WERI-Rb-1 (cell line): ENCODE measurements at regions not wholly inside any gene's neighbourhood (a gene's known extent, or its start where the extent isn't known, plus 50 kb on each side); places are given as distances from the start of the nearest gene placed in this dataset.
"Not testable (repeated sequence)": the region's sequence is repeated elsewhere in the genome, so short reads cannot be mapped to it uniquely, and the experiment has no call there.

ENCODE experiments used
- DNase-seq: peaks from one replicate; pipeline ENCODE4 v3.0.0-alpha.2; 2020
- H3K27ac ChIP-seq: fragments of 250-450 bp; sonication (Bioruptor Pico); 2 replicates; pipeline ENCODE4 v1.5.1; 2020; ENCODE audit warnings: mild to moderate bottlenecking, moderate library complexity
- H3K27me3 ChIP-seq: fragments of 250-450 bp; sonication (Bioruptor Pico); 2 replicates; pipeline ENCODE4 v1.5.1; 2021; ENCODE audit warnings: mild to moderate bottlenecking, low read depth, moderate library complexity; ENCODE audit not compliant: insufficient read depth, severe bottlenecking
- H3K36me3 ChIP-seq: fragments of 250-450 bp; sonication (Bioruptor Pico); 2 replicates; pipeline ENCODE4 v1.5.1; 2020; ENCODE audit warnings: mild to moderate bottlenecking, moderate library complexity
- H3K4me3 ChIP-seq: 2 replicates; pipeline ENCODE4 v1.5.1; 2011; ENCODE audit warnings: low read depth, mild to moderate bottlenecking, control low read depth, low read length
- H3K9me3 ChIP-seq: fragments of 250-450 bp; sonication (Bioruptor Pico); 2 replicates; pipeline ENCODE4 v1.5.1; 2021; ENCODE audit warnings: mild to moderate bottlenecking, moderate library complexity; ENCODE audit not compliant: severe bottlenecking

GRCh38 chr9:67708109-67708508, 150.6 kb upstream of the ANKRD20A1 start:
- H3K4me3 ChIP-seq, DNase-seq: not testable (repeated sequence)

GRCh38 chr9:67711429-67711828, 147.3 kb upstream of the ANKRD20A1 start:
- H3K9me3 ChIP-seq, H3K27ac ChIP-seq, H3K4me3 ChIP-seq, H3K36me3 ChIP-seq, H3K27me3 ChIP-seq: not testable (repeated sequence)
- DNase-seq: peak; percentile 16

More at GRCh38 chr9:67708109-67708508, 150.6 kb upstream of the ANKRD20A1 start:
- not testable (repeated sequence) for H3K9me3 ChIP-seq, H3K27me3 ChIP-seq, H3K27ac ChIP-seq, H3K36me3 ChIP-seq

DNA sequence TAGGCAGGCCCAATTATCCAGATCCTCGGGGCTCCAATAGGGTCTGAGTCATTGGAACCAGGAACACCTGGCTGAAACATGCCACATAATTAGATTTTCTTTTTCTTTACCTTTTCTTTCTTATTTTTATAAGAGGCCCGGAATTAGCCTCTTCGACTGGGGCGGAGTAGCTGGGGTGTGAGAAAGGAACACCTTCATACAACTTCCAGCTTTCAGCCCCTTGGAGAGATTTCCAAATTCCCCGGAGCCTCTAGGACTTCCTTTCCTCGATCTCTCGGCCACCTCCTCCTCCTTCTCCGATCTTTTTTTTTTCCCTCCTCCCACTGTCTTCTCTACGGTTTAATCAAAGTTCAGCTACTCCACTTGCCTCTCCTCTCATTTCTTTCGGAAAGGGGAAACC, 146.8 kb upstream of the ANKRD20A1 start:
- not testable (repeated sequence) for DNase-seq

DNA sequence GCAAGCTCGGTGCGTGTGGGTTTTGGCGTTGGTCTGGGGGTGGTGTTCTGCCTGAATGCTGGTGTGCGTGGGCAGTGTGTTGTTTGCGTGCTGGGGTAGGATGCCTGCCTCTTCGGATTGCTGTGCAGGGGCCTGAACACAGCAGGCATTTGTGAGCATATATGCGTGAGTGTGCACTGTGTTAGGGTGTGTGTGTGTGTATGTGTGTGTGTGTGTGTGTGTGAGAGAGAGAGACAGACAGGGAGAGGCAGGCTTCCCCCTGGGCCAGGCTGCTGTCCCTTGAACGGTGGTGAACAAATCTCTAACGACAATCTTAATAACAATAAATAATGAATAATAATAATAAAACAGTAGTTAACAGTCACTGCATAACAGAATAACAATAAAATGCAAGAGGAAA, 145.8 kb upstream of the ANKRD20A1 start:
- peak; percentile 7 for DNase-seq
- H3K4me3 ChIP-seq, H3K36me3 ChIP-seq, H3K9me3 ChIP-seq, H3K27ac ChIP-seq, H3K27me3 ChIP-seq: not testable (repeated sequence)

More for the DNA sequence above, 146.8 kb upstream of the ANKRD20A1 start:
- not testable (repeated sequence) for H3K27me3 ChIP-seq, H3K27ac ChIP-seq, H3K9me3 ChIP-seq, H3K36me3 ChIP-seq, H3K4me3 ChIP-seq

DNA sequence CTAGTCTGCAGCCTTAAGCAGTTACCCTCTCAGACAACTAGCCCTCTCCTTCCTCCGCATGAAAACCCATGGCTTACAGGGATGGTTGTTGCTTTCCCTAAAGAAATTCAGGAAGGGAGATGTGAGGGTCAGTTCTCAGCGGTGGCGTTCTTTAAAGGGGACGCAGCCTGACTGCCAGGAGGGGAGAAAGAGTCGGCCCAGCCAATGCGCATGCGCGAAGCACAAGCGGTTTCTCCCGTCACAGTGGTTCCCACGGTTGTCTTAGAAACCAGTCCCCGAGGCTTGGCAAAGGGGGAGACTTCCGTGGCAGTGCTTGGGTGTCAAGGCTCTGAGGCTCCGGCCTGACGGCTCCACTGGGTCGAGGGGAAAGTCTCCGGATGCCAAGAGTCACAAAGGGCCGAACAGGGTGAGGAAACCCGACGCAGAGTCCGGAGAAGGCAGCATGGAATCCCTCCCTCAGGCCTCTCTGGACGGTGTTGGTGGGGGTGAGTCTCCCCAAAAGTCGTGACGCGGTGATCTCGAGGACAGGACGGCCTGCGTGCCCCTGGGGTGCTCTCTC, 140.8 kb upstream of the ANKRD20A1 start:
- not testable (repeated sequence) for H3K4me3 ChIP-seq, H3K27ac ChIP-seq, H3K36me3 ChIP-seq, H3K27me3 ChIP-seq, H3K9me3 ChIP-seq, DNase-seq

- not testable (repeated sequence) for DNase-seq
Observed at GRCh38 chr9:67720491-67720890, 138.2 kb upstream of the ANKRD20A1 start.

GRCh38 chr9:67722460-67723090, 136.2 kb upstream of the ANKRD20A1 start:
- not testable (repeated sequence) for H3K27ac ChIP-seq, H3K36me3 ChIP-seq, DNase-seq, H3K9me3 ChIP-seq, H3K27me3 ChIP-seq, H3K4me3 ChIP-seq

More at GRCh38 chr9:67720491-67720890, 138.2 kb upstream of the ANKRD20A1 start:
- not testable (repeated sequence) for H3K9me3 ChIP-seq, H3K27ac ChIP-seq, H3K4me3 ChIP-seq, H3K36me3 ChIP-seq, H3K27me3 ChIP-seq

GRCh38 chr9:67723185-67723584, 135.5 kb upstream of the ANKRD20A1 start:
- not testable (repeated sequence) for H3K36me3 ChIP-seq, H3K9me3 ChIP-seq, H3K27ac ChIP-seq, H3K27me3 ChIP-seq
- H3K4me3 ChIP-seq: peak overlapping the region; percentile 37
- DNase-seq: peak; percentile 32

- not testable (repeated sequence) for H3K36me3 ChIP-seq, H3K27me3 ChIP-seq, H3K4me3 ChIP-seq, H3K27ac ChIP-seq, H3K9me3 ChIP-seq
- peak; percentile 4 for DNase-seq
Observed at GRCh38 chr9:67724885-67725284, 133.8 kb upstream of the ANKRD20A1 start.

GRCh38 chr9:67726213-67726988, 132.3 kb upstream of the ANKRD20A1 start:
- H3K27me3 ChIP-seq, H3K36me3 ChIP-seq, H3K27ac ChIP-seq, H3K9me3 ChIP-seq, H3K4me3 ChIP-seq: not testable (repeated sequence)
- peak; percentile 2 for DNase-seq

GRCh38 chr9:67763133-67763532, 95.6 kb upstream of the ANKRD20A1 start:
- H3K27me3 ChIP-seq, H3K27ac ChIP-seq, DNase-seq, H3K4me3 ChIP-seq, H3K36me3 ChIP-seq, H3K9me3 ChIP-seq: not testable (repeated sequence)

DNA sequence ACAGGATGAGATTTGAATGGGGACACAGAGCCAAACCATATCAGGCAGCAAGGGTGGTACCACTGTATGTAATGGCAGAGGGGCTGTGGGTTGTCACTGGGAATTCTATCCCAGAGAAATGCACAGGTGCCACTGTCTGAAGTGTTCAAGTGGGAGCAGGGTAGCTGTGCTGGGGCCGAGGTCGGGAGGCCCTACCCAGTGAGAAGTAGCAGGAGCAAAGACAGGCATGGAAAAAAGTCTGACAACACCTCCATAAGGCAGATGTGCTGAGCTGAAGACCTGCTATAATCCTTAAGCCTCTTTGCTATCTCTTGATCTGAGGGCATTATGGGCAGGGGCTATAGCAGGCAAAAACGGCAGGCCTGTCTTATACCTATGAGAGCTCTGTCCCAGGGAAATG, 86.9 kb upstream of the ANKRD20A1 start:
- H3K36me3 ChIP-seq, H3K27me3 ChIP-seq, H3K27ac ChIP-seq, H3K9me3 ChIP-seq, H3K4me3 ChIP-seq: not testable (repeated sequence)
- DNase-seq: peak; percentile 27

DNA sequence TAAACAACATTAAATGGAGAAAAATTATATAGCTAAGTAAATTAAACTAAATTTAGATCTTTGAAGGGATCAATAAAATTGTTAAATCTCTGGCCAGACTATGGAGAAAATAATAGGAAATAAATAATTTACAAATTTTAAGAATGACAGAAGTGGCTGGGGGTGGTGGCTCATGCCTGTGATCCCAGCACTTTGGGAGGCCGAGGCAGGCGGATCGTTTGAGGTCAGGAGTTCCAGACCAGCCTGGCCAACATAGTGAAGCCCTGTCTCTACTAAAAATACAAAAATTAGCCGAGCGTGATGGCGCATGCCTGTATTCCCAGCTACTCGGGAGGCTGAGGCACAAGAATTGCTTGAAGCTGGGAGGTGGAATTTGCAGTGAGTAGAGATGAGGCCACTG, 58.6 kb upstream of the ANKRD20A1 start:
- H3K4me3 ChIP-seq, H3K9me3 ChIP-seq, H3K27me3 ChIP-seq, H3K27ac ChIP-seq, DNase-seq, H3K36me3 ChIP-seq: not testable (repeated sequence)
